NCI-H1105 (cell line): ENCODE measurements at regions not wholly inside any gene's neighbourhood (a gene's known extent, or its start where the extent isn't known, plus 50 kb on each side); places are given as distances from the start of the nearest gene placed in this dataset.
"Not testable (repeated sequence)": the region's sequence is repeated elsewhere in the genome, so short reads cannot be mapped to it uniquely, and the experiment has no call there.

Source experiments
- DNase-seq: peaks from one replicate; lab custom pipeline; 2025; lab: John Stamatoyannopoulos, UW

DNA sequence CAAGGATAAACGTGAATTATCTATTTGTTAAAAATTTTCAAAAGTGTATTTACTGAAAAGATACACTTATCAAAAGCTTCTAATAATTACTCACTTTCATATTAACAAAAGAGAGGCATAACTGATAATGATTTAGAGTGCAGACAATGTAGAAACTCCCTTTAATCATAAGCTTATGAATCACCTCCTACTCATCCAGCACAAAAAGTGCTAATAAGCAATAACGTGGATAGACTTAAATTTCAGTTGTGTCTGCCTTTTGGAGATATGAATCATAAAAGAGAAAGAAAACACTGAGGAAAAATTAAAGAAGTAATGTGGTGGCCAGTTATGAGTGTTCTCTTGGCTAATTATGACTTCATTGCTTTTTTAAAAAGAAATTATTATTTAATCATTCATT, 827.6 kb upstream of the B3GALT2 start:
- DNase-seq = no peak

DNA sequence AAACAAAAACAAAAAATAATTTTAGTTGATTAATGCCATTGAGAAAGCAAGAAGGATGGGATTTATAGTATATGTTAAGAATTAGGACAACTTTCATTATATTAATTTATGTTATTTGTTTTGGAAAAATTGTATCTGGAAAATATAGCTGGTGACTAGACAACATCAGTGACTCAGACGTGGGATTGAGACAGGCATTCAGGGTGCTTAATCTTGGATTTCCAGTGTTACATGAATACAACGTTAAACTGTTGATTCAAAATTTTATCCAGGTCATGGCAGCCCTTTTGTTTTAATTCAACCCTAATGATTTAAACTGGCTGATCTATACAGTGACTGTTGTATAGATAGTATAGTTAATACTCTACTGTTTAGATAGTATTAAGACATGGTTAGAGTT, 827.1 kb upstream of the B3GALT2 start:
- DNase-seq = no peak

DNA sequence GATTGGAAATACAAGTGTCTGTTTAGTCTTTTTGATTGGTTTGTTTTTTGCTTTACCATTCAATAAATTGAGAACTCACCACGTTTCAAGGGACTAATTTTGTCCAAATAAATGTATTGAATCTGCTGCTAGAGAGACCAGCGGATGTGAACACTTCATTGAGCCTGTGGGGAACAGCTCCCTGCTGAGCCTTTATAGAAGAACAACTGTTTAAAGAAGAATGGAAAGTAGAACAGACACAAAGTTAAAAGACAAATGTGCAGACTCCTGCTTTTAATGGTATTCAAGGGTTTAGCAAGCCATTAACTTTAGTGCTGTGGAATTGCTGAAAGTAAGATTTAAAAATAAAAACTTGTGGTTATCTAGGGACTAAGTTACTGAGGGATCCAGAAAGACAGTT, 817.7 kb upstream of the B3GALT2 start:
- no peak for DNase-seq

DNA sequence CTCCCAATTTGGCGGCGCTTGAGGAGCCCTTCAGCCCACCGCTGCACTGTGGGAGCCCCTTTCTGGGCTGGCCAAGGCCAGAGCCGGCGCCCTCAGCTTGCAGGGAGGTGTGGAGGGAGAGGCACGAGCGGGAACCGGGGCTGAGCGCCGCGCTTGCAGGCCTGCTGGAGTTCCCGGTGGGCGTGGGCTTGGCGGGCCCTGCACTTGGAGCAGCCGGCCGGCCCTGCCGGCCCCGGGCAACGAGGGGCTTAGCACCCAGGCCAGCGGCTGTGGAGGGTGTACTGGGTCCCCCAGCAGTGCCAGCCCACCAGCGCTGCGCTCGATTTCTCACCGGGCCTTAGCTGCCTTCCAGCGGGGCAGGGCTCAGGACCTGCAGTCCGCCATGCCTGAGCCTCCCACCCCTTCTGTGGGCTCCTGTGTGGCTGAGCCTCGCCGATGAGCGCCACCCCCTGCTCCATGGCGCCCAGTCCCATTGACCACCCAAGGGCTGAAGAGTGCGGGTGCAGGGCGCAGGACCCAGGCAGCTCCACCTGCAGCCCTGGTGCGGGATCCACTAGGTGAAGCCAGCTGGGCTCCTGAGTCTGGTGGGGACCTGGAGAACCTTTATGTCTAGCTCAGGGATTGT, 815.4 kb upstream of the B3GALT2 start:
- DNase-seq = not testable (repeated sequence)

DNA sequence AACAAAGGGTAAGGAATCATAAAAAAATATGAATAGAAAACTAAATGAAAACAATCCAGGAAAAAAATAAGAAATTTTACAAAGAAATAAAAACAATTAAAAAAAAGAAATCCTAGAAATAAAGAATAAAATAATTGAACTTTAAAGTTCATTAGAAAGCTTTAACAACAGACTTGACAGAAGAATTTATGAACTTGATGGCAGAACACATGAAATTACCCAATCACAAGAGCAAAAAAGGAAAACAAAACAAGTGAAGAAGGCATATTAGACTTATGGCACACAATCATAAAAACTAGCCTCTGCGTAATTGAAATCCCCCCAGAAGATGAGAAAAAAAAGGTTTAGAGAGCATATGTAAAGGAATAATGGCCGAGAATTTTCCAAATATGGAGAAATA, 802.5 kb upstream of the B3GALT2 start:
- no peak for DNase-seq

DNA sequence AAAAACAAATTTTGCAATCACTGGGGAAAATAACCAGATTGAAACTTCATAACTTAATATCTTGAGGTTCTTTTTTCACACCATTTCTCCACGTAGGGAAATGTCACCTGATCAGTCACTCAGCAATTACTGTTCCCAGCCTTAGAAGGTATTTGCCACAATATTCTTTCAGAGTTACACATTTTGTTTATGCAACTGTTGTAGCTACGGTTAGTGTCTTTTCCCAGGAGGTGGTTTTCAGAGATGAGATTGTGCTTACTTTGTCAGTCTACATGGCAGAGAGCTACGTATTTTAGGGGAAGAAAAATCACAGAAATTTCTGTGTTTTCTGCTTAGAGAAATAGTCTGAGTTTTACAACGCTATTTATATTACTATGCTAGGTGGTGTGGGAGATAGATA, 792.8 kb upstream of the B3GALT2 start:
- DNase-seq = no peak

DNA sequence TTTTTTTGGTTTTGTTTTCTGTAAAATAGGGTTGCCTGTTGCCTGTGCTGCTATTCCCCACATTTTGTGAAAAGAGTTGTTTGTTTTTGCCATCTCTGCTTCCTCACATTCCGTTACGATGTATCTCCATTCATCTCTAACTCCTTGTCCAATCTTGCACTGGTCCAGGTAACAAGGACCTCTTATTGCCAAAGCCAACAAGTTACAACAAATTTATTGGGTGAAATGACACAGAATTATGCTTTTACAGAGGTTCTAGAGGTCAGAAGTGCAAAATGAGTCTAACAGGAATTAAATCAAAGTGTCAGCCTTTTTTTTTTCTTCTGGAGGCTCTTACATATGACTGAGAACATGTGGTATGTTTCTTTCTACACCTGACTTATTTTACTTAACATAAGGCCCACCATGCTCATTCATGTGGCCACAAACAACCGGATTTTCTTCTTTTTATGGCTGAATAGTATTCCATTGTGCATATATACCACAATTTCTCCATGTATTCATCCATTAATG, 787.9 kb upstream of the B3GALT2 start:
- DNase-seq = no peak

DNA sequence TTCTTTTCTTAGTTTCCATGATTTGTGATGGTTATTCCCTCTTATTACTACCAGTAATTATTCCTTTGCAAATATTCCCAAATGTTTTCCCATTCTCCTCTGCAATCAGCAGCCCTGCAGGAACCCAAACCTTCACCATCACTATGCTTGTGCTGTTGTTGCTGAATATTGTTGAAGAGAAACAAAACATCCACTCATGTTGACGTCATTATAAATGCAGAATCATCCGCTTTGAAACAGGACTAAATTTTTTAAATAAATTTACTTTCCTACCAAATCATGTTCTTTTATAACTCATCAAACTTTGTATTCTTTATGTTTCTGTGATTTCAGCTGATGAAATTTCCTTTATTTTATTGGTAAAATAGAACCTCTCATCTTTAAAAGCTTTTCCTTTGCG, 787.0 kb upstream of the B3GALT2 start:
- no peak for DNase-seq

DNA sequence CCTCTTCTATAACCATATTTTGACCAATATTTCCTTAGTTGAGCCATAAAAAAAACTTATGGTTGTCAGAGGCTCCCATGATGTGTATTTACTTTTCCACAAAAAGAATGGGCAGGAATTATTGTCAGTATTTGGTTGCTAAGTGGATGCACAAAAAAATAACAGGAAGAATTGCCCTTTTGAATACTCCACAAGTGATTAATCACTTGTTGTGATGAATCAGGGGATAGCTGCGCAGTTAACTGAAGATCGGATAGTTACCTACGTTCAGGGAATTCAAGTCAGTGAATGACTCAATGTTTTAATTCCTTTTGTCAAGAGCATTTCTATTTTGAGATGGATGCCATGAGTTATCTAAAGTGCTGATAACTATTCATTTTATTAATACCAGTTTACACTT, 785.2 kb upstream of the B3GALT2 start:
- DNase-seq = no peak

DNA sequence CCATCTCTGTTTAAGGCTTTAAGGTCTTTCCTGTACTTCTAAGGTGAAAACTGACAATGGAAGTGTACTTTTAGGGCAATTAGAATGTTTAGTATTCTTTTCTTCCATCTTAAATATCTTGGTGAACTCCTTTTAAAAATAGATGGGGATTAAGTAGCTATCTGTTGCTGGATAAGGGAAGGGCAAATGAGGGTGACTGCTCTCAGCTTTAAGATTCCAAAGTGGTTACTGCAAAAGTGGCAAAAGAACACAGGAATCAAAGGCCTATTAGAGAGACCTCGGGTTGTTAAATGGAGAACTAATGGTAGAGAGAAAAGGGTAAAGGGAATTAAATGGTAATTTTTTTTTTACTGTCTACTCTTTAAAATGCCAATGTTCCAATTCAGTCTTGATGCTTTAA, 774.1 kb upstream of the B3GALT2 start:
- DNase-seq = no peak

DNA sequence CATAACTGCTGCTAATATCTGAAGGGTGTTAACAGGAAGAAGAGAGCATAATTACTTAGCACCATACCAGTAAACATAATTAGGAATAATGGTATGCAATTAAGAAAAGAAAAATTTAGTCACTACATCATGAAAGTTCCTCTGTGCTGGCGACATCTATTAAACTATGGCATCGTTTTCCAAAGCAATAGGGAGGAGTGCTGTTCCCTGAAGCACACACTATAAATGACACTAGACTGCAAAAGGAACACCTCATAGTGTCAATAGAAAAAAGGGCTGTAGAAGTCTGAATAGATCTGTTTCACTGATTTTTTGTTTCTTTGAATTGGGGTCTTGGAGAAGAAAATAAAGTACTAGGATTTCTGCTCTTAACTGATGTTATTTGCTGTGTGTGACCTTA, 773.6 kb upstream of the B3GALT2 start:
- no peak for DNase-seq

DNA sequence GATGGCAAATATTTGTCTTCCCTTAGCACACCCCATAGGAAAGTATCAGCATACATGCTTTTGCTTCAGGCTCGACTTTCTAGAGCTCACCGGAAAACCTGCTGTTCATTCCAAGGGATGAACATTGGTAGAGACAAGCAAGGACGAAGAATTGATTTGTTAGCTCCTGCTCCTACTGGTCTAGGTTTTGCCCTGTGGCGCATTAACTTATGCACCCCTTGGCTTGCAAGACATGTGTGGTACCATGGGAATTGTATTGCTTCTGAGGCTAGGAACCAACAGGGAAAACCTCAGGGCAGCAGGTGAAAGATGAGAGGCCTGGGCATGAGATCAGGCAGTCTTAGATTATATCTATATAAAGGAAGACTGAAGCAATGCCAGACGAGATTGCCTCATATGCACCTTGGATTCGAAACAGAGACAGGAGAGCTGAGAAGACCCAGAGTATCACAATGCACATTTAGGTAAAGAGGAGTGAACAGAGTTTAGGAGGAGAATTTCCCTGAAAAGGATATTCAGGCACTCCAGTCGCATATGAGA, 771.2 kb upstream of the B3GALT2 start:
- DNase-seq = no peak

DNA sequence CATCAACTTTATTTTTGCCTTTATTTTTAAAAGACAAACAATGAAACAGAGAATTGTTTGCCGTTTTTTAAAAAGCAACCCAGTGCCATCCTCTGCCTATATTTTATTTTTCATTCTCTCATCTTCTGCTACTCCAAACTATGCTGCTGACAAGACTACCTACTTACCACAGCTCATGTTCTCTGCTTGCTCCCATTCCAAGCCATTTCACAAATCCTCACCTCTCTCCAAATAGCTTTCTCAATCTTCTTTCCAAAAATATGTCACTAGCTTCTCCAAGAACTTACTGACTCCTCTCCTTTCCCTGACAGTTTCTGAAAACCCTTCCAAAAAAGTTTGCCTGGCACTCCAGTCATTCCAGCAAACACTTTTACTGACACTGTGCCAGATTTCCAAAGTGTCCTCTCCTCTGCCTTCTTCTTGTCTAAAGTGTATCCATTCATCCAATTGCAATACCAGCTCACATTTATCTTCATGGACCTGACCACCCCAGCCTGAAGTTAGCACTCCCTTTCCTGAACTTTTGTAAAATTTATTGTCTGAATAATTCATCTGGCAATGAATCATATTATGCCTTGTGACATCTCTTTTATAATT, 766.5 kb upstream of the B3GALT2 start:
- DNase-seq = no peak

DNA sequence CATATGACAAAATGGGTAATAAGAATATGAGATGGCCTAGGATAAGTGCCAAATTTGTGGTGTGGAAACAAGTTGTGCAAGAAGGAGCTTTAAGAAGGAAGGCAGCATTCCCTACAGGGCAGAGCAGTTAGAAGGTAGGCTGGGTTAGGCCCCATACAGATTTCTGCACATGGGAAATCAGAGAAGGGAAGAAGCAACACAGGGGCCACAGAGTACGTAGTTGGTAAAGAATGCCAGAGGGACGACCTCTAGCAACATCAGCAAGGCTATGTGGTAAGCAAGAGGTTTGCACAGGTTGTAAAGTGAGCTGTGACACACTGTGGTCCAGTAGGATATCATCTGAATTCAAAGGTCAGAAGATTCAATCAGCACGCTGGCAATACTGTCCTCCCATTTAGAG, 765.6 kb upstream of the B3GALT2 start:
- DNase-seq = no peak

DNA sequence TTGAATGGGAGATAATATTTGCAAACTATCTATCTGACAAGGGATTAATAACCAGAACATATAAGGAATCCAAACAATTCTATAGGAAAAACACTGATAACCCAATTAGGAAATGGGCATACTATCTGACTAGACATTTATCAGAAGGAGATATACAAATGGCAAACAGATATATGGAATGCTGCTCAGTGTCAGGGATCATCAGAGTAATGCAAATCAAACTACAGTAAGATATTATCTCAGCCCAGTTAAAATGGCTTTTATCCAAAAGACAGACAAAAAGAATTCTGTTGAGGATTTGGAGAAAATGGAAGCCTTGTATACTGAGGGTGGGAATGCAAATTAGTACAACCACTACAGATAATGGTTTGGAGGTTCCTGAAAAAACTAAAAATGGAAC, 758.0 kb upstream of the B3GALT2 start:
- DNase-seq = no peak

DNA sequence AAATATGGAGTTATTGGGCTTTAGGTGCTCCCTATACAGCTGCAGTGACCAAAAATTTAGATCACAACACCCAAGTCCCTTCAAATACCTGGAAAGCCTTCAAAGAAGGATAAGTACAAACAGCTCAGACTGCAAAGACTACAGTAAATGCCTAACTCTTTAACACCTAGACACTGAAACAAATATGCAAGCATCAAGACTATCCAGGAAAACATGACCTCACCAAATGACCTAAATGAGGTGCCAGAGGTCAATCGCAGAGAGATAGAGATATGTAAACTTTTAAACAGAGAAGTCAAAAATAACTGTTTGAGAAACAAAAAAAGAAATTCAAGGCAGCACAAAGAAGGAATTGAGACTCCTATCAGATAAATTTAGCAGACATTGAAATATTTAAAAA, 753.8 kb upstream of the B3GALT2 start:
- DNase-seq = no peak

DNA sequence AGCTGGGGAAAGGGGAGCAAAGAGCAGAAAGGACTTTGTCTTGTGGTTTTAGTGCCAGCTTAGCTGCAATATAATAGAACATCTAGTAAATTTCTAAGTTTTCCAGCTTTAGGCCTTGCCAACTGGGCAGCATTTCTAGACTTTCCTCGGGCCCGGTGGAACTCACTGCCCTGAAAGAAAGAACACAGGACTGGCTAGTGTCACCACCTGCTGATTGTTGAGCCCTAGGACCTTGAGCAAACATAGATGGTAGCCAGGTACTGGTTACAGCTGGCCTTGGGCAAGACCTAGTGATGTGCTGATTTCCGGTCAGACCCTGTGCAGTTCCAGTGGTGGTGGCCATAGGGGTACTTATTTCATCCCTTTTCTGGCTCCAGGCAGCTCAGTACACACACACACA, 753.2 kb upstream of the B3GALT2 start:
- DNase-seq = no peak

DNA sequence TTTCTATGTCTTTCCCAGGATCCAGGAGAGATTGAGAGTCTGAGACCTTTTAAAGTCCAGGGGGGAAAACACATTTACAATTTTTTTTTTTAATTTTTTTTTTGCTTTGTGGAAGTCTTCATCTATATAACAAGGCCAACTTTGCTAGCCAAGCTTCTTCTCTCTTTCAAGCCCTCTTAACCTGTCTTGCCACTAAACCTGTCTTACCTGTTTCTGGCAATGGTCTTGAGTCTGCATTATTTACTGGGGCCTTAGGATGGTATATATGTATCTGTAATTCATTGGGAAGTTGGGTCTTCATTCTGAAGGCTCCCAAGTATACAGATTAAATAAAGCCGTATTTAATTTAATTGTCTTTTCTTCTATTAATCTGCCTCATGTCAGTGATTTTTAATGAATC, 750.9 kb upstream of the B3GALT2 start:
- no peak for DNase-seq

DNA sequence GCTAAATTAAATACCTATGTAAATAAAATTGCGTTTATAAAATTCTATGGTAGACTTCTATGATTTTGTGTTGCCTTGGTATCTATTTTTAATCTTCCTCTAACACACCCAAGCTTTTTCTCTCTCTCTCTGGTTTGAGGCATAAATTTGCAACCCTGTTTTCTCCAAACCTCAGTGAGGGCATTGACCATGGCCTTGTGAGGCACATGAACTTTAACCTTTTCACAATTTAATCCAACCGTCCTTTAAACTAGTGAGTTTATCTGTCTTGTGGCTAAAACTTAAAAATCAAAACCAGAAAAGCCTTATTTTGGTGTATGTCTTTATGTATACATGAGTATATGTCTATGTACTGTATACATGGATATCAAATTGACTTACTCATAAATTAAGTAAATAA, 746.6 kb upstream of the B3GALT2 start:
- DNase-seq = no peak

DNA sequence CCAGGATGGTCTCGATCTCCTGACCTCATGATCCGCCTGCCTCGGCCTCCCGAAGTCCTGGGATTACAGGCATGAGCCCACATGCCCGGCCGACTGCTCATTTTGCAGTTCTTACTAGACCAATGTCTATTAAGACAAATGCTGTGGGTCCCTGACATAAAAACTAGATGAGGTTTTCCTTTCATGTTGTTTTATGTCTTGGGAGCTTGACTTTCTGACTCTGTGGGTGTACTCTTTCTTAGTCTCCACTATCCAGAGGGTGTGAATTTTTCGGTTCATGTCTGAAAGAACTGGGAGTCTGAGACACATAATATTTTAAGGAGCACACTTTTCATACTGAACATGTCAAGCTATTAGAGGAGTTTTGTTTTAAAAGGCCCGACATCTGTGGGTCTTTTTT, 744.9 kb upstream of the B3GALT2 start:
- no peak for DNase-seq

DNA sequence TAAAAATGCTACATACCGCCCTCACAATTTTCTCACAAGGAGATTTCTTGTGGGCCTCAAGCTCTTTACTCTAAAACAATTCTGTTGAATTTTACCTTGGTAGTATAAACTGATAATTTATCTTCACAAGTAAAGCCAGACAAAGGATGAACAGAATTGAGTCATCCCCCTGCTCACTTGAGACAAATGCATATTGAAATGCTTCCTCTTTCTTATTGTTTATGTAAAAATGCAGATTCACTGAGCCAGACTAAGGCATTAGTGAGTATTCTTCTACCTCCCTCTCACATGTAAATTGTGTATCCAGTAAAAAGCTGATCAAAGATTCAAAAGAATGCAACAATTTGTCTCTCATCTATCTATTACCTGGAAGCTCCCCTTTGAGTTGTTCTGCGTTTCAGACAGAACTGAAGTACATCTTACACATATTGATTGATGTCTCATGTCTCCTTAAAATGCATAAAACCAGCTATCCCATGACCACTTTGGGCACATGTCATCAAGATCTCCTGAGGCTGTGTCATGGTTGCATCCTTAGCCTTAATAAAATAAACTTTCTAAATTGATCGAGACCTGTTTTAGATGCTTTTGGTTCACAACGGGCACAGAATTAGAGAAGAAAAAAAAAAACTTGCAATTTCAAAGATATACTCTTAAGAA, 743.1 kb upstream of the B3GALT2 start:
- DNase-seq = no peak

DNA sequence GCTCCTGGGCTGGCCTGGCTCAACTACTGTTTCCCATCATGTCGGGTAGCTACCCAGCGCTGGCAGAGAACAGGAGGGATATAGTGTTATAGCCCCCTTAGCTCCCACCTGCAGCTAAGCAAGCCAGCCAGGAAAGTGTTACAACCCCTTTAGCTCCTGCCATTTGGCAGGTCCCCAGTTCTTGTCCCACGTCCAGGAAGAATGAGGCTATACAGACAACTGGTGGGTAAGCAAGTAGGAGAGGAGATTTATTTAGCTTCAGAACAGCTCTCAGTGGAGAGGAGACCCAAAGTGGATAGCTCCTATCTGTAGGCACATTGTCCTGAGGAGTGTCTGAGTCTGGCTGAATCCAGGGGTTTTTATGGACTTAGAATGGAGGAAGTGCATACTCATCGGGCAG, 741.1 kb upstream of the B3GALT2 start:
- DNase-seq = no peak

DNA sequence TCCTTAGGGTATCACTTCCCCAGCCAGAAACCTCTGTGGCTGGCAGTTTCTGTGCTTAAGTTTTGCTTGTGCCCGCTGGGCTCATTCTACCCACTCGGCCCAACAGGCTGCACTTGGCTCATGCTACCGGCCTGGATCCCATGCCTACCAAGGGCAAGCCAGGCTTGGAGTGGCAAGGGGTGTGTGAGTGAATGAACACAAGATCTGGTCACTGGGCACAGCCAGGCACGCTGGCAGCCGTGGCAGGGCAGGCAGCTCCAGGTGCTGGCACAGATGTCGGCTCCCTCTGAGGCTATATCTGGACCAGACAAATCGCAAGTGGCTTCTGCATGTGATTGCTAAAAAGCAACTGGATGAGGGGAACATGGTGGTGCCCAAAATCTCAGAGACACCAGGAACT, 740.5 kb upstream of the B3GALT2 start:
- DNase-seq = no peak
